AG04449 (cell line): ENCODE measurements at regions not wholly inside any gene's neighbourhood (a gene's known extent, or its start where the extent isn't known, plus 50 kb on each side); places are given as distances from the start of the nearest gene placed in this dataset.
"Not testable (repeated sequence)": the region's sequence is repeated elsewhere in the genome, so short reads cannot be mapped to it uniquely, and the experiment has no call there.

ENCODE experiments used
- CTCF ChIA-PET: fragments of 350-600 bp; formaldehyde crosslinking; extraction: SDS; loops from one replicate; lab custom pipeline; 2021; ENCODE audit warnings: antibody characterized with exemption; lab: Yijun Ruan, JAX
- POLR2A ChIA-PET: fragments of 400-600, 350-600 bp; formaldehyde crosslinking; extraction: SDS; loops from one replicate; lab custom pipeline; 2020; ENCODE audit warnings: antibody characterized with exemption, inconsistent platforms; lab: Yijun Ruan, JAX
- DNase-seq: peaks from one replicate; pipeline ENCODE4 v3.0.0-alpha.2; 2010; ENCODE audit warnings: low read depth, low spot score
- H3K4me3 ChIP-seq: 2 replicates; pipeline ENCODE4 v1.5.1; 2011; ENCODE audit warnings: low read depth, mild to moderate bottlenecking, control low read depth, low read length
- CTCF ChIP-seq: IDR thresholded peaks from one replicate; pipeline ENCODE4 v1.5.1; 2011; ENCODE audit warnings: mild to moderate bottlenecking, moderate library complexity, low read length, control low read depth, inconsistent platforms; ENCODE audit not compliant: insufficient read depth; ENCODE audit errors: missing control alignments

GRCh38 chr13:54390841-54391240 is 1362.2 kb downstream of the OLFM4 start:
- POLR2A ChIA-PET: no interaction called here
- CTCF ChIA-PET: no interaction called here
- TF ChIP-seq CTCF: no peak
- DNase-seq: no peak
- no peak overlapping the region for H3K4me3 ChIP-seq

- no peak for TF ChIP-seq CTCF
- H3K4me3 ChIP-seq: no peak overlapping the region
- CTCF ChIA-PET: no interaction called here
- no peak for DNase-seq
- POLR2A ChIA-PET: no interaction called here
These were observed 1365.6 kb downstream of the OLFM4 start for GRCh38 chr13:54394085-54394700.

GRCh38 chr13:54394908-54395307 is 1366.3 kb downstream of the OLFM4 start:
- no peak for TF ChIP-seq CTCF
- ChIA-PET POLR2A (no interaction called here), CTCF (no interaction called here)
- DNase-seq: no peak
- no peak overlapping the region for H3K4me3 ChIP-seq

GRCh38 chr13:54402495-54402894 is 1373.9 kb downstream of the OLFM4 start:
- POLR2A ChIA-PET: no interaction called here
- no peak overlapping the region for H3K4me3 ChIP-seq
- DNase-seq: no peak
- CTCF ChIA-PET: no interaction called here
- no peak for TF ChIP-seq CTCF

GRCh38 chr13:54415753-54416366 is 1387.2 kb downstream of the OLFM4 start:
- CTCF ChIA-PET: no interaction called here
- no peak for TF ChIP-seq CTCF
- DNase-seq: no peak

GRCh38 chr13:54422946-54423345 is 1394.3 kb downstream of the OLFM4 start:
- H3K4me3 ChIP-seq, POLR2A ChIA-PET, DNase-seq, CTCF ChIA-PET: not testable (repeated sequence)

More at GRCh38 chr13:54415753-54416366, 1387.2 kb downstream of the OLFM4 start:
- H3K4me3 ChIP-seq: no peak overlapping the region
- POLR2A ChIA-PET: no interaction called here

GRCh38 chr13:54424344-54424743 is 1395.7 kb downstream of the OLFM4 start:
- H3K4me3 ChIP-seq: no peak overlapping the region
- CTCF ChIA-PET: no interaction called here
- TF ChIP-seq CTCF: no peak
- DNase-seq: no peak
- POLR2A ChIA-PET: no interaction called here
